ENCODE measurements at regions not wholly inside any gene's neighbourhood (a gene's known extent, or its start where the extent isn't known, plus 50 kb on each side); places are given as distances from the start of the nearest gene placed in this dataset.

- TF ChIP-seq CTCF (conservative IDR thresholded peaks at IDR 0.05; ENCODE audit: low read length) (no peak), EZH2phosphoT487 (IDR thresholded peaks at IDR 0.05; ENCODE audit: borderline replicate concordance) (no peak)
- H3F3A ChIP-seq (ENCODE audit: low read depth) = no peaks in the 10 kb centered on the region
- no peaks in the 10 kb centered on the region for H3K4me1 ChIP-seq (ENCODE audit: insufficient read depth, low read length, poor library complexity, severe bottlenecking)
- no peak overlapping the region for H3K4me3 ChIP-seq (ENCODE audit: low read length, poor library complexity, severe bottlenecking)
- no peaks in the 10 kb centered on the region for H4K20me1 ChIP-seq (ENCODE audit: insufficient read depth, low read length, poor library complexity, severe bottlenecking)
- H2AFZ ChIP-seq (ENCODE audit: low read length) = no peak overlapping the region
- H3K9ac ChIP-seq (ENCODE audit: low read depth, low read length, poor library complexity, severe bottlenecking) = no peak overlapping the region
- no peaks in the 10 kb centered on the region for H3K9me2 ChIP-seq (replicated peaks; ENCODE audit: low read depth, low read length)
- H3K36me3 ChIP-seq (ENCODE audit: insufficient read depth, low read length) = no peaks in the 10 kb centered on the region
- H3K4me2 ChIP-seq (ENCODE audit: low read depth, low read length, poor library complexity, severe bottlenecking) = no peak overlapping the region
- H3K27me3 ChIP-seq (ENCODE audit: insufficient read depth, low read length, poor library complexity, severe bottlenecking) = no peaks in the 10 kb centered on the region
- no peaks in the 10 kb centered on the region for H3K9me3 ChIP-seq (ENCODE audit: insufficient read depth, low read depth, low read length)
- H3K79me2 ChIP-seq (ENCODE audit: insufficient read depth, low read length) = no peaks in the 10 kb centered on the region
Observed at GRCh38 chrX:5595570-5595969, 633.1 kb downstream of the NLGN4X start.

GRCh38 chrX:5586726-5587125 is 641.9 kb downstream of the NLGN4X start:
- no peak for TF ChIP-seq CTCF (conservative IDR thresholded peaks at IDR 0.05; ENCODE audit: low read length)
- no peak for TF ChIP-seq EZH2phosphoT487 (IDR thresholded peaks at IDR 0.05; ENCODE audit: borderline replicate concordance)
- Histone ChIP-seq H3K27me3 (ENCODE audit: insufficient read depth, low read length, poor library complexity, severe bottlenecking) (no peaks in the 10 kb centered on the region), H2AFZ (ENCODE audit: low read length) (no peak overlapping the region), H3K9ac (ENCODE audit: low read depth, low read length, poor library complexity, severe bottlenecking) (no peak overlapping the region), H3K4me2 (ENCODE audit: low read depth, low read length, poor library complexity, severe bottlenecking) (no peak overlapping the region), H4K20me1 (ENCODE audit: insufficient read depth, low read length, poor library complexity, severe bottlenecking) (no peaks in the 10 kb centered on the region), H3K4me3 (ENCODE audit: low read length, poor library complexity, severe bottlenecking) (no peak overlapping the region), H3K9me2 (replicated peaks; ENCODE audit: low read depth, low read length) (no peaks in the 10 kb centered on the region), H3K36me3 (ENCODE audit: insufficient read depth, low read length) (no peaks in the 10 kb centered on the region), H3K79me2 (ENCODE audit: insufficient read depth, low read length) (no peaks in the 10 kb centered on the region), H3F3A (ENCODE audit: low read depth) (no peaks in the 10 kb centered on the region), H3K4me1 (ENCODE audit: insufficient read depth, low read length, poor library complexity, severe bottlenecking) (no peaks in the 10 kb centered on the region), H3K9me3 (ENCODE audit: insufficient read depth, low read depth, low read length) (no peaks in the 10 kb centered on the region)

GRCh38 chrX:5575407-5575806 is 653.3 kb downstream of the NLGN4X start:
- TF ChIP-seq CTCF (conservative IDR thresholded peaks at IDR 0.05; ENCODE audit: low read length) (no peak), EZH2phosphoT487 (IDR thresholded peaks at IDR 0.05; ENCODE audit: borderline replicate concordance) (no peak)

More at GRCh38 chrX:5575407-5575806, 653.3 kb downstream of the NLGN4X start:
- no peaks in the 10 kb centered on the region for H4K20me1 ChIP-seq (ENCODE audit: insufficient read depth, low read length, poor library complexity, severe bottlenecking)
- H3K4me1 ChIP-seq (ENCODE audit: insufficient read depth, low read length, poor library complexity, severe bottlenecking) = no peaks in the 10 kb centered on the region
- H3K36me3 ChIP-seq (ENCODE audit: insufficient read depth, low read length) = no peaks in the 10 kb centered on the region
- no peak overlapping the region for H3K9ac ChIP-seq (ENCODE audit: low read depth, low read length, poor library complexity, severe bottlenecking)
- H3K27me3 ChIP-seq (ENCODE audit: insufficient read depth, low read length, poor library complexity, severe bottlenecking) = no peaks in the 10 kb centered on the region
- no peak overlapping the region for H3K4me2 ChIP-seq (ENCODE audit: low read depth, low read length, poor library complexity, severe bottlenecking)
- no peaks in the 10 kb centered on the region for H3K9me2 ChIP-seq (replicated peaks; ENCODE audit: low read depth, low read length)
- no peaks in the 10 kb centered on the region for H3K9me3 ChIP-seq (ENCODE audit: insufficient read depth, low read depth, low read length)
- no peaks in the 10 kb centered on the region for H3F3A ChIP-seq (ENCODE audit: low read depth)
- H3K4me3 ChIP-seq (ENCODE audit: low read length, poor library complexity, severe bottlenecking) = no peak overlapping the region
- H2AFZ ChIP-seq (ENCODE audit: low read length) = no peak overlapping the region
- H3K79me2 ChIP-seq (ENCODE audit: insufficient read depth, low read length) = no peaks in the 10 kb centered on the region

All from Loucy (cell line).